NCI-H1436 (cell line): ENCODE measurements at regions not wholly inside any gene's neighbourhood (a gene's known extent, or its start where the extent isn't known, plus 50 kb on each side); places are given as distances from the start of the nearest gene placed in this dataset.
"Not testable (repeated sequence)": the region's sequence is repeated elsewhere in the genome, so short reads cannot be mapped to it uniquely, and the experiment has no call there.

ENCODE experiments used
- DNase-seq: peaks from one replicate; lab custom pipeline; 2025; lab: John Stamatoyannopoulos, UW

- no peak for DNase-seq
These were observed 79.8 kb upstream of the DIO2 start for GRCh38 chr14:80291101-80291500.

DNA sequence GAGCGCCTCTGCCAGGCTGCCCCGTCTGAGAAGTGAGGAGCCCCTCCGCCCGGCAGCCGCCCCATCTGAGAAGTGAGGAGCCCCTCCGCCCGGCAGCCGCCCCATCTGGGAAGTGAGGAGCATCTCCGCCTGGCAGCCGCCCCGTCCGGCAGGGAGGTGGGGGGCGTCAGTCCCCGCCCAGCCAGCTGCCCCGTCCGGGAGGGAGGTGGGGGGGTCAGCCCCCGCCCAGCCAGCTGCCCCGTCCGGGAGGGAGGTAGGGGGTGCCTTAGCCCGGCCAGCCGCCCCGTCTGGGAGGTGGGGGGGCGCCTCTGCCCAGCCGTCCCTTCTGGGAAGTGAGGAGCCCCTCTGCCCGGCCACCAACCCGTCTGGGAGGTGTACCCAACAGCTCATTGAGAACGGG is 75.4 kb upstream of the DIO2 start:
- DNase-seq: not testable (repeated sequence)

DNA sequence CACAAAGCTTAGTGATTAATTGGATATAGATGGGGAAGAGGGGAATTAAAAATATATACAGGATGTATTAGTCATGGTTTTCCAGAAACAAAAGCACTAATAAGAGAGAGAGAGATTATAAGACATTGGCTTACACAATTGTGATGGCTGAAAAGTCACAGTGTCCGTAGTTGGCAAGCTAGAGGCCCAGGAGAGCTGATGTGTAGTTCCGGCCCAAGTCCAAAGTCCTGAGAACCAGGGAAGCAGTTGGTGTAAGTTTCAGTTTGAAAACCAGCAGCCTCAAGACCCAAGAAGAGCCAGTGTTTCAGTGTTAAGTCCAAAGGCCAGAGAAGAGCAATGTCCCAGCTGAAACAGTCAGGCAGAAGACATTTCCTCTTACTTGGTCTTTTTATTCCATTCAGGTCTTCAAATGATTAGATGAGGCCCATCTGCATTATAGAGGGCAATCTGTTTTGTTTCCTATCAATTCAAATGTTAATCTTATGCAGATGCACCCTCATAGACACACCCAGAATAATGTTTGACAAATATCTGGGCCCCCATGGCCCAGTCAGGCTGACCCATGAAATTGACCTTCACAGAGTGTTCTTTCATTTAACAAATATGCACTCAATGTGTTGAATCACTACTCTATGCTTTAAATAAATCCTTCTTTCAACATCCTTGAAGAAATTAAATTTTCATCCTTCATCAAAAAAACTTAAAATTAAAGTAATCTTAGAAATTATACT is 67.2 kb upstream of the DIO2 start:
- DNase-seq: no peak

GRCh38 chr14:80275208-80275850 is 64.0 kb upstream of the DIO2 start:
- no peak for DNase-seq

- not testable (repeated sequence) for DNase-seq
These were observed 63.0 kb upstream of the DIO2 start for GRCh38 chr14:80274310-80274709.

GRCh38 chr14:80271389-80271788 is 60.1 kb upstream of the DIO2 start:
- DNase-seq: no peak

DNA sequence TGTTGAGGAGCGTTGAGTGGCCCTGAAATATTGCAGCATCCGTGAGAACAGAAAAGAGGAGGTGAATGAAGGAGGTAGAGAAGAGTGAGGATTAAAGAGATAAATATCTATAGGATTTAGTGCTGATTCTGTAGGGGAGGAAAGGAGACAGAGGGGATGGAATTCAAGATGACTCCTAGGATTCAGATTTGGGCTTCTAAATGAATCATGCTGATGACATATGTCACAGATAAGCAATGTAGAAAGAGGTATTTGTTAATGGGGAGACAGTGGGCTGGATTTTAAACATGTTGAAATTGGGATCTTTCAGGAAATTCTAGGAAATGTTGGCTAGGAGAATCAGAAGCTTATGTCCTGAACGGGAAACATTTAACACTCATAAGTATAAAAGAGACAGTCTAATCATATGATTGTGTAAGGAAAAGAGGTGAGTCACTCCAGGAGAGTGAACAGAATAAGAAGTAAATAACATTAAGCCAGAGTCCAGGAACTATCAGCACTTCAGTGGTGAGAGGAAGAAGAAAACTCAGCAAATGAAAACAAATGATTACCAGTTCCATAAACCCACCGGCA is 58.1 kb upstream of the DIO2 start:
- no peak for DNase-seq

- DNase-seq: no peak
These were observed 55.6 kb upstream of the DIO2 start for GRCh38 chr14:80266930-80267329.

- peak; percentile 16 for DNase-seq
These were observed 53.4 kb upstream of the DIO2 start for GRCh38 chr14:80264702-80265101.
